Loucy (cell line): ENCODE measurements at regions not wholly inside any gene's neighbourhood (a gene's known extent, or its start where the extent isn't known, plus 50 kb on each side); places are given as distances from the start of the nearest gene placed in this dataset.

ENCODE experiments used
- H2AFZ ChIP-seq: fragments of 200-600 bp; sonication (generic); 2 replicates; pipeline ENCODE4 v1.6.0; 2016; ENCODE audit warnings: antibody characterized with exemption, mild to moderate bottlenecking, low read length, moderate library complexity
- H3F3A ChIP-seq: fragments of 200-600 bp; 2 replicates; pipeline ENCODE4 v1.6.0; 2016; ENCODE audit warnings: antibody characterized with exemption, low read depth, mild to moderate bottlenecking
- H3K27me3 ChIP-seq: fragments of 200-600 bp; sonication (generic); 2 replicates; pipeline ENCODE4 v1.6.1; 2014; ENCODE audit warnings: low read length, mild to moderate bottlenecking; ENCODE audit not compliant: insufficient read depth, poor library complexity, severe bottlenecking
- H3K36me3 ChIP-seq: fragments of 200-600 bp; sonication (generic); 2 replicates; pipeline ENCODE4 v1.6.1; 2016; ENCODE audit warnings: low read length; ENCODE audit not compliant: insufficient read depth
- H3K4me1 ChIP-seq: fragments of 200-600 bp; sonication (generic); 2 replicates; pipeline ENCODE4 v1.5.1; 2014; ENCODE audit warnings: low read length, mild to moderate bottlenecking; ENCODE audit not compliant: insufficient read depth, poor library complexity, severe bottlenecking
- H3K4me2 ChIP-seq: fragments of 200-600 bp; sonication (generic); 2 replicates; pipeline ENCODE4 v1.6.0; 2014; ENCODE audit warnings: antibody characterized with exemption, low read length, low read depth, mild to moderate bottlenecking; ENCODE audit not compliant: poor library complexity, severe bottlenecking
- H3K4me3 ChIP-seq: fragments of 200-600 bp; sonication (generic); 2 replicates; pipeline ENCODE4 v1.5.1; 2014; ENCODE audit warnings: low read length, mild to moderate bottlenecking, mixed read lengths; ENCODE audit not compliant: poor library complexity, severe bottlenecking
- H3K79me2 ChIP-seq: fragments of 200-600 bp; sonication (generic); 2 replicates; pipeline ENCODE4 v1.6.1; 2014; ENCODE audit warnings: low read length; ENCODE audit not compliant: insufficient read depth
- H3K9ac ChIP-seq: fragments of 200-600 bp; sonication (generic); 2 replicates; pipeline ENCODE4 v1.6.0; 2014; ENCODE audit warnings: mild to moderate bottlenecking, low read depth, low read length, moderate library complexity; ENCODE audit not compliant: poor library complexity, severe bottlenecking
- H3K9me2 ChIP-seq: fragments of 200-600 bp; sonication (generic); replicated peaks from 2 replicates; pipeline ENCODE4 v1.6.1; 2016; ENCODE audit warnings: low read depth, low read length, mixed read lengths
- H3K9me3 ChIP-seq: fragments of 200-600 bp; sonication (generic); 2 replicates; pipeline ENCODE4 v1.6.1; 2014; ENCODE audit warnings: mild to moderate bottlenecking, antibody characterized with exemption, low read length, low read depth; ENCODE audit not compliant: insufficient read depth
- H4K20me1 ChIP-seq: fragments of 200-600 bp; sonication (generic); 2 replicates; pipeline ENCODE4 v1.6.0; 2014; ENCODE audit warnings: antibody characterized with exemption, low read length, mild to moderate bottlenecking; ENCODE audit not compliant: insufficient read depth, poor library complexity, severe bottlenecking
- EZH2phosphoT487 ChIP-seq: fragments of 200-600 bp; IDR thresholded peaks from 2 replicates; pipeline ENCODE4 v1.6.1; 2018; ENCODE audit warnings: antibody characterized with exemption, mild to moderate bottlenecking, moderate library complexity, borderline replicate concordance
- TF ChIP-seq, protein P1 (sequence below): fragments of 200-600 bp; sonication (generic); conservative IDR thresholded peaks from 2 replicates; pipeline ENCODE4 v1.5.1; 2014; ENCODE audit warnings: mild to moderate bottlenecking, antibody characterized with exemption, low read length

- H3K4me2 ChIP-seq = no peak overlapping the region
These were observed 90.3 kb upstream of the ZNF366 start for GRCh38 chr5:72597456-72597948.

DNA sequence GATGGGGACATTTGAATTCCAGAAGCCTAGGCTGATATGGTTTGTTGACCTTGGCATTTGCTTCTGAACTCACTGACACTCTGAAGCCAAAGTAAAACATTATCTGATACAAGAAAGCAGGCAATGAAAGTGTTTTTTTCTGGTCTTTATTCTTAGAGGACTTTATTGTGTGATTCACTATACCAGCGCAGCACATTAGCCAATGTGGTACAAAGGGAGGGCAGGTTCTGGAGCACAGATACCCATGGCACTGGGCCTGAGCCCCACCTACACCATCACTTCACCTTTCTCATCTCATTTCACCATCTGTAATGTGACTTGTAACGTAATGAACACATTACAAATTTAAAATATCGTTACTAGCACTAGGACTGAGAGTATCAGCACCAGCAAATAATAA is 89.7 kb upstream of the ZNF366 start:
- no peaks in the 10 kb centered on the region for H3K79me2 ChIP-seq
- peaks cover 5% of the 10 kb centered on the region for H3K4me1 ChIP-seq
- no peaks in the 10 kb centered on the region for H4K20me1 ChIP-seq
- no peak overlapping the region for H3K4me2 ChIP-seq
- H3K36me3 ChIP-seq = no peaks in the 10 kb centered on the region
- no peaks in the 10 kb centered on the region for H3K9me3 ChIP-seq
- H3K27me3 ChIP-seq = no peaks in the 10 kb centered on the region
- TF ChIP-seq EZH2phosphoT487 = no peak
- TF ChIP-seq, protein P1, sequence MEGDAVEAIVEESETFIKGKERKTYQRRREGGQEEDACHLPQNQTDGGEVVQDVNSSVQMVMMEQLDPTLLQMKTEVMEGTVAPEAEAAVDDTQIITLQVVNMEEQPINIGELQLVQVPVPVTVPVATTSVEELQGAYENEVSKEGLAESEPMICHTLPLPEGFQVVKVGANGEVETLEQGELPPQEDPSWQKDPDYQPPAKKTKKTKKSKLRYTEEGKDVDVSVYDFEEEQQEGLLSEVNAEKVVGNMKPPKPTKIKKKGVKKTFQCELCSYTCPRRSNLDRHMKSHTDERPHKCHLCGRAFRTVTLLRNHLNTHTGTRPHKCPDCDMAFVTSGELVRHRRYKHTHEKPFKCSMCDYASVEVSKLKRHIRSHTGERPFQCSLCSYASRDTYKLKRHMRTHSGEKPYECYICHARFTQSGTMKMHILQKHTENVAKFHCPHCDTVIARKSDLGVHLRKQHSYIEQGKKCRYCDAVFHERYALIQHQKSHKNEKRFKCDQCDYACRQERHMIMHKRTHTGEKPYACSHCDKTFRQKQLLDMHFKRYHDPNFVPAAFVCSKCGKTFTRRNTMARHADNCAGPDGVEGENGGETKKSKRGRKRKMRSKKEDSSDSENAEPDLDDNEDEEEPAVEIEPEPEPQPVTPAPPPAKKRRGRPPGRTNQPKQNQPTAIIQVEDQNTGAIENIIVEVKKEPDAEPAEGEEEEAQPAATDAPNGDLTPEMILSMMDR = no peak
- no peaks in the 10 kb centered on the region for H3K9me2 ChIP-seq
- H3F3A ChIP-seq = no peaks in the 10 kb centered on the region
- H2AFZ ChIP-seq = no peak overlapping the region
- H3K9ac ChIP-seq = no peak overlapping the region
- H3K4me3 ChIP-seq = no peak overlapping the region

More at GRCh38 chr5:72597456-72597948, 90.3 kb upstream of the ZNF366 start:
- Histone ChIP-seq H3K4me1 (peaks cover 5% of the 10 kb centered on the region), H3K27me3 (no peaks in the 10 kb centered on the region), H3K36me3 (no peaks in the 10 kb centered on the region), H3K4me3 (no peak overlapping the region), H2AFZ (no peak overlapping the region), H3F3A (no peaks in the 10 kb centered on the region), H3K9me2 (no peaks in the 10 kb centered on the region), H4K20me1 (no peaks in the 10 kb centered on the region), H3K79me2 (no peaks in the 10 kb centered on the region), H3K9ac (no peak overlapping the region), H3K9me3 (no peaks in the 10 kb centered on the region)
- TF ChIP-seq EZH2phosphoT487 = no peak
- TF ChIP-seq, protein P1 = no peak

DNA sequence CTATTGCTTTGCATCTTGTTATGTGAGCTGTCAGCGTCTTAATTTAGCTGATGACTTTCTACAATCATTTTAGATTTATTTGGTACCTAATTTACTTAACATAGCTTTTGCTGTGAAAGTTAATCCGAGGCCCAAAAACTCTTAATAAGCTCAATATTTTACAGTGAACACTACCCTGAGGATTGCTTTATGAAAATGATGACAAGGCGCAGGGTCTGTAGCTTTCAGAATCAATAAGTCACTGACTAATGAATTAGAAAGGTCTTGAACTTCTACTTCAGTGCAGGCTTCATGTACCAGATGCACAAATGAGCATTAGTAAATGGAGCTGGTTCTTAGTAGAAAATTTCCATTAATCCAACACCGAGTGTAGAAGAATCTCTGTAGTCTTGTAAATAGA is 81.4 kb upstream of the ZNF366 start:
- no peak overlapping the region for H3K4me3 ChIP-seq
- no peak overlapping the region for H2AFZ ChIP-seq
- no peaks in the 10 kb centered on the region for H3K79me2 ChIP-seq
- no peaks in the 10 kb centered on the region for H4K20me1 ChIP-seq
- TF ChIP-seq, protein P1 = no peak
- no peak for TF ChIP-seq EZH2phosphoT487
- no peaks in the 10 kb centered on the region for H3K4me1 ChIP-seq
- no peaks in the 10 kb centered on the region for H3K9me2 ChIP-seq
- H3K9me3 ChIP-seq = no peaks in the 10 kb centered on the region
- H3K27me3 ChIP-seq = no peaks in the 10 kb centered on the region
- no peak overlapping the region for H3K4me2 ChIP-seq
- no peaks in the 10 kb centered on the region for H3K36me3 ChIP-seq
- H3F3A ChIP-seq = no peaks in the 10 kb centered on the region
- no peak overlapping the region for H3K9ac ChIP-seq
